H9 (cell line): ENCODE measurements at regions not wholly inside any gene's neighbourhood (a gene's known extent, or its start where the extent isn't known, plus 50 kb on each side); places are given as distances from the start of the nearest gene placed in this dataset.

Source experiments
- DNase-seq: peaks from one replicate; pipeline ENCODE4 v3.0.0-alpha.2; 2017
- H2AFZ ChIP-seq: one replicate; pipeline ENCODE4 v1.6.1; 2013; ENCODE audit warnings: mild to moderate bottlenecking, low read length, control low read depth, moderate library complexity
- H2AK5ac ChIP-seq: 2 replicates; pipeline ENCODE4 v1.6.1; 2013; ENCODE audit warnings: low read length, control low read depth, mixed read lengths; ENCODE audit not compliant: insufficient read length
- H2BK120ac ChIP-seq: one replicate; pipeline ENCODE4 v1.6.1; 2013; ENCODE audit warnings: low read depth, mild to moderate bottlenecking, low read length, control low read depth, inconsistent platforms; ENCODE audit not compliant: poor library complexity, severe bottlenecking
- H2BK12ac ChIP-seq: 2 replicates; pipeline ENCODE4 v1.6.1; 2013; ENCODE audit warnings: low read length, control low read depth, mixed read lengths, low read depth; ENCODE audit not compliant: insufficient read length
- H2BK15ac ChIP-seq: 2 replicates; pipeline ENCODE4 v1.6.1; 2013; ENCODE audit warnings: low read depth, low read length, control low read depth
- H2BK20ac ChIP-seq: one replicate; pipeline ENCODE4 v1.6.1; 2013; ENCODE audit warnings: low read depth, mild to moderate bottlenecking, low read length, control low read depth, inconsistent platforms; ENCODE audit not compliant: poor library complexity, severe bottlenecking
- H2BK5ac ChIP-seq: 2 replicates; pipeline ENCODE4 v1.6.1; 2013; ENCODE audit warnings: low read length, control low read depth, mixed read lengths; ENCODE audit not compliant: insufficient read length
- H3K14ac ChIP-seq: 2 replicates; pipeline ENCODE4 v1.6.1; 2013; ENCODE audit warnings: low read length, control low read depth; ENCODE audit not compliant: insufficient read depth
- H3K18ac ChIP-seq: 2 replicates; pipeline ENCODE4 v1.6.1; 2013; ENCODE audit warnings: low read depth, mild to moderate bottlenecking, mixed read lengths, low read length, control low read depth; ENCODE audit not compliant: insufficient read length
- H3K23ac ChIP-seq: 2 replicates; pipeline ENCODE4 v1.6.1; 2013; ENCODE audit warnings: low read length, control low read depth, mixed read lengths, low read depth; ENCODE audit not compliant: insufficient read length
- H3K23me2 ChIP-seq: 2 replicates; pipeline ENCODE4 v1.6.1; 2013; ENCODE audit warnings: low read depth, mild to moderate bottlenecking, mixed read lengths, low read length, control low read depth; ENCODE audit not compliant: insufficient read length, poor library complexity, severe bottlenecking
- H3K27ac ChIP-seq: 2 replicates; pipeline ENCODE4 v1.5.1; 2013; ENCODE audit warnings: low read length, control low read depth, mixed read lengths, low read depth; ENCODE audit not compliant: insufficient read length
- H3K27me3 ChIP-seq: 2 replicates; pipeline ENCODE4 v1.6.1; 2013; ENCODE audit warnings: low read length, control low read depth, inconsistent platforms; ENCODE audit not compliant: insufficient read depth
- H3K4ac ChIP-seq: 2 replicates; pipeline ENCODE4 v1.6.1; 2013; ENCODE audit warnings: low read depth, mild to moderate bottlenecking, control low read depth, inconsistent platforms, low read length, moderate library complexity
- H3K4me1 ChIP-seq: 2 replicates; pipeline ENCODE4 v1.6.1; 2013; ENCODE audit warnings: low read length, control low read depth, inconsistent platforms; ENCODE audit not compliant: insufficient read depth
- H3K4me2 ChIP-seq: 2 replicates; pipeline ENCODE4 v1.6.1; 2013; ENCODE audit warnings: low read length, control low read depth, mixed read lengths; ENCODE audit not compliant: insufficient read length, insufficient read depth
- H3K56ac ChIP-seq: 2 replicates; pipeline ENCODE4 v1.6.1; 2013; ENCODE audit warnings: low read depth, mild to moderate bottlenecking, mixed read lengths, low read length, control low read depth; ENCODE audit not compliant: insufficient read length
- H3K79me1 ChIP-seq: 2 replicates; pipeline ENCODE4 v1.6.1; 2013; ENCODE audit warnings: low read depth, mild to moderate bottlenecking, moderate library complexity, low read length, control low read depth, inconsistent platforms; ENCODE audit not compliant: insufficient read depth, poor library complexity, severe bottlenecking
- H3K79me2 ChIP-seq: 2 replicates; pipeline ENCODE4 v1.6.1; 2013; ENCODE audit warnings: low read length, control low read depth, inconsistent platforms; ENCODE audit not compliant: insufficient read depth
- H3K9ac ChIP-seq: 2 replicates; pipeline ENCODE4 v1.6.1; 2013; ENCODE audit warnings: low read length, control low read depth, mixed read lengths; ENCODE audit not compliant: insufficient read length; ENCODE audit errors: extremely low read depth
- H3K9me3 ChIP-seq: one replicate; pipeline ENCODE4 v1.6.1; 2013; ENCODE audit warnings: low read depth, low read length, inconsistent platforms; ENCODE audit not compliant: control insufficient read depth
- H3T11ph ChIP-seq: one replicate; pipeline ENCODE4 v1.6.1; 2013; ENCODE audit warnings: mild to moderate bottlenecking, low read length, control low read depth, inconsistent platforms
- H4K20me1 ChIP-seq: one replicate; pipeline ENCODE4 v1.6.1; 2013; ENCODE audit not compliant: control insufficient read depth, insufficient read length, insufficient read depth
- H4K5ac ChIP-seq: 2 replicates; pipeline ENCODE4 v1.6.1; 2013; ENCODE audit warnings: low read depth, mild to moderate bottlenecking, mixed read lengths, low read length, control low read depth; ENCODE audit not compliant: insufficient read length
- H4K8ac ChIP-seq: replicated peaks from 2 replicates; pipeline ENCODE4 v1.6.1; 2013; ENCODE audit warnings: low read length, control low read depth, mixed read lengths, low read depth; ENCODE audit not compliant: insufficient read length
- H4K91ac ChIP-seq: 2 replicates; pipeline ENCODE4 v1.6.1; 2013; ENCODE audit warnings: low read depth, mild to moderate bottlenecking, moderate library complexity, mixed read lengths, low read length, control low read depth; ENCODE audit not compliant: insufficient read length
- H3K27ac Mint-ChIP-seq, 3 experiments: 2 replicates in 2 of 3; 3 replicates in 1 of 3; pipeline ENCODE4 v1.8.0; 2020 to 2021; ENCODE audit warnings: mixed read lengths in 3 of 3, mild to moderate bottlenecking in 1 of 3, moderate library complexity in 1 of 3
- H3K27me3 Mint-ChIP-seq: 2 replicates; pipeline ENCODE4 v1.8.0; 2021; ENCODE audit warnings: low read depth, mild to moderate bottlenecking, moderate library complexity, mixed read lengths
- H3K36me3 Mint-ChIP-seq, 3 experiments: 2 replicates in 2 of 3; 3 replicates in 1 of 3; pipeline ENCODE4 v1.8.0; 2020 to 2021; ENCODE audit warnings: low read depth in 3 of 3, mixed read lengths in 3 of 3; ENCODE audit not compliant: insufficient read depth in 1 of 3
- H3K4me1 Mint-ChIP-seq, 2 experiments: 2 replicates each; pipeline ENCODE4 v1.8.0; 2020; ENCODE audit warnings: mixed read lengths in 2 of 2
- H3K4me3 Mint-ChIP-seq, 2 experiments: 2 replicates in 1 of 2; 3 replicates in 1 of 2; pipeline ENCODE4 v1.8.0; 2020 to 2021; ENCODE audit warnings: mild to moderate bottlenecking in 2 of 2, mixed read lengths in 2 of 2, moderate library complexity in 1 of 2
- H3K9me3 Mint-ChIP-seq, 2 experiments: 2 replicates in 1 of 2; 3 replicates in 1 of 2; pipeline ENCODE4 v1.8.0; 2020; ENCODE audit warnings: mild to moderate bottlenecking in 2 of 2, mixed read lengths in 2 of 2, moderate library complexity in 1 of 2
- WGBS: extraction: QIAGEN DNeasy Blood & Tissue Kit; methylation state at CpG from one replicate; pipeline ENCODE4 v1.1.7; 2013; ENCODE audit warnings: missing lambda C conversion rate, low lambda C conversion rate, mixed read lengths; ENCODE audit not compliant: insufficient read length; ENCODE audit errors: extremely low coverage; 5-methylcytosine and 5-hydroxymethylcytosine counted together
- TF ChIP-seq, protein P1 (sequence below): fragments of 200-600 bp; sonication (generic); conservative IDR thresholded peaks from 3 replicates; pipeline ENCODE4 v1.8.0; 2021; ENCODE audit warnings: antibody characterized with exemption, mild to moderate bottlenecking

DNA sequence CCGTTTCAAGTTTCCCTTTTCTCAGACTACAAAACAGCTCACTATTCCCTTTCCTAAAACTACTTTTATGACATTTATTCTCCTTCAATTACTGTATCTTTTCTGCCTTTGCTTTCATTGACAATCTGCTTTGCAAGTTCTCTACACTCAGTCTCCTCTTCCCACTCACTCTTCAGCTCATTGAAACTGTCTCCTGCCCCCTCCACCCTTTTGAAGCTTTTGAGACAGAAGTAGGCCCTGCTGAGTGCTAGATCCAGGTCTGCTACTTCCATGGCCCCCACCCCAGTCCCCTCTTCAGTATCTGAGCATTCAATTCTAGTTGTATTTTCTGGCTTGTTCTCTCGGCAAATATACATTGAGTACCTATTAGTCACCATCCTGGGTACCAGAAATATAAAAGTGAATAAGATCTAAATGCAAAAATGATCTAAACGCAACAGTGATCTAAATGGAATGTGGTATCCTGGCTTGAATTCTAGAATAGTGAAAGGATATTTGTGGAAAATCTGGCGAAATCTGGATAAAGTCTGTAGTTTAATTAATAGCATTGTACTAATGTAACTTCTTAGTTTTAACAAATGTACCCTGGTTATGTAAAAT is 58.4 kb downstream of the OR2K2 start:
- WGBS, result no CpG with 5 or more reads among the region's 4 CpGs
- no peak overlapping the region for H4K5ac ChIP-seq
- H3K27ac ChIP-seq, result no peak overlapping the region
- H3K4me2 ChIP-seq, result no peak overlapping the region
- H3K4me3 Mint-ChIP-seq, result no peak overlapping the region
- peaks cover under 1 to 10% (median 6%) of the 10 kb centered on the region in 3 experiments; a peak in 5 of 7 replicates for H3K36me3 Mint-ChIP-seq
- H3T11ph ChIP-seq, result no peak overlapping the region
- H2BK5ac ChIP-seq, result no peak overlapping the region
- H3K79me1 ChIP-seq, result no peaks in the 10 kb centered on the region
- H2BK20ac ChIP-seq, result no peak overlapping the region
- no peak overlapping the region for H2BK120ac ChIP-seq
- no peak overlapping the region for H2AFZ ChIP-seq
- TF ChIP-seq, protein P1, sequence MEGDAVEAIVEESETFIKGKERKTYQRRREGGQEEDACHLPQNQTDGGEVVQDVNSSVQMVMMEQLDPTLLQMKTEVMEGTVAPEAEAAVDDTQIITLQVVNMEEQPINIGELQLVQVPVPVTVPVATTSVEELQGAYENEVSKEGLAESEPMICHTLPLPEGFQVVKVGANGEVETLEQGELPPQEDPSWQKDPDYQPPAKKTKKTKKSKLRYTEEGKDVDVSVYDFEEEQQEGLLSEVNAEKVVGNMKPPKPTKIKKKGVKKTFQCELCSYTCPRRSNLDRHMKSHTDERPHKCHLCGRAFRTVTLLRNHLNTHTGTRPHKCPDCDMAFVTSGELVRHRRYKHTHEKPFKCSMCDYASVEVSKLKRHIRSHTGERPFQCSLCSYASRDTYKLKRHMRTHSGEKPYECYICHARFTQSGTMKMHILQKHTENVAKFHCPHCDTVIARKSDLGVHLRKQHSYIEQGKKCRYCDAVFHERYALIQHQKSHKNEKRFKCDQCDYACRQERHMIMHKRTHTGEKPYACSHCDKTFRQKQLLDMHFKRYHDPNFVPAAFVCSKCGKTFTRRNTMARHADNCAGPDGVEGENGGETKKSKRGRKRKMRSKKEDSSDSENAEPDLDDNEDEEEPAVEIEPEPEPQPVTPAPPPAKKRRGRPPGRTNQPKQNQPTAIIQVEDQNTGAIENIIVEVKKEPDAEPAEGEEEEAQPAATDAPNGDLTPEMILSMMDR, result no peak
- H3K4ac ChIP-seq, result no peak overlapping the region
- H3K14ac ChIP-seq, result no peak overlapping the region
- H3K27me3 Mint-ChIP-seq, result no peaks in the 10 kb centered on the region
- H3K9ac ChIP-seq, result no peak overlapping the region
- H3K23ac ChIP-seq, result no peak overlapping the region
- no peak overlapping the region for H2BK15ac ChIP-seq
- peaks cover 1 to 2% of the 10 kb centered on the region in 2 experiments for H3K4me1 Mint-ChIP-seq
- H2AK5ac ChIP-seq, result no peak overlapping the region
- H3K18ac ChIP-seq, result no peak overlapping the region
- H4K91ac ChIP-seq, result no peak overlapping the region
- peaks cover 7 to 10% of the 10 kb centered on the region in 2 experiments for H3K9me3 Mint-ChIP-seq
- H3K4me1 ChIP-seq, result no peaks in the 10 kb centered on the region
- no peak overlapping the region for H2BK12ac ChIP-seq
- H3K56ac ChIP-seq, result no peak overlapping the region
- no peaks in the 10 kb centered on the region for H4K20me1 ChIP-seq
- H3K23me2 ChIP-seq, result no peaks in the 10 kb centered on the region
- no peaks in the 10 kb centered on the region for H3K79me2 ChIP-seq
- no peak overlapping the region for H4K8ac ChIP-seq
- H3K27me3 ChIP-seq, result no peaks in the 10 kb centered on the region
- H3K27ac Mint-ChIP-seq, result no peak overlapping the region
- no peak for DNase-seq
- H3K9me3 ChIP-seq, result no peaks in the 10 kb centered on the region
